ENCODE measurements at regions not wholly inside any gene's neighbourhood (a gene's known extent, or its start where the extent isn't known, plus 50 kb on each side); places are given as distances from the start of the nearest gene placed in this dataset.
"Not testable (repeated sequence)": the region's sequence is repeated elsewhere in the genome, so short reads cannot be mapped to it uniquely, and the experiment has no call there.

DNA sequence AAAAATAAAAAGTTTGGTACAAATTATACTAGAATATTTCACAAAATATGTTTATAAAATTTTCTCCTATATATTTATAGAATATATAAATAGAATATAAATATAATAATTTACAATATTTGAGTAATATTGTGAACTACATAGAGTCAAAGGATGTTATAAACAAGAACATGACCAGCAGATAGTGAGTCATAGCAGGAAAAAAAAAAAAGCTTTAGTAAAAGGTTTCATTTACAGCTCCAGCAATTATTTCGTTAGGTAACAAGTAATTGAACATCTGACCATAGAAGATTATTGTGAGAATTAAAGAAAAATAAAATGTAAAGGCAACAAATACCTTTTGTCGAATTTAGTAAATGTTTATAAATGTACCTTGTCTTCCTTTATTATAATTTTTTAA lies 864.1 kb downstream of the PCDH17 start:
- DNase-seq (ENCODE audit: low spot score): no peak

DNA sequence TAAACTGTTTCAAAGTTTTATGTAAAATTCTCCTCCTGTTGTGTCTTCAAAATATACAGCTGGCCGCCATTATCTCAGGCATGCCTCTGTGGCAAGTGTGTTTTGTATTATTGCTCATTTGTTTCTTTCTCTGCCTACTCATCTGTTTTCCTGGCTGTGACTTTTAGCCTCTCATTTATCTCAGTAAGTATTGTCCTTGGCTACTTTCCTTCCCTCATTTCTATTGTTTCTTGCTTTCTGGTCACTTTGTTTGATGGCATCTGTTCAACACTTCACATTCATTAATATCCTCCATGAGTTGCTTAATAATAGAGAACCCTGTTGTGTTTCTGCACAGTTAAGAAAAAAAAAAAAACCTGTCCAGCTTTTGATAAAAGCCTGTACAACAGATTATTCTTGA lies 869.4 kb downstream of the PCDH17 start:
- DNase-seq (ENCODE audit: low spot score): no peak

DNA sequence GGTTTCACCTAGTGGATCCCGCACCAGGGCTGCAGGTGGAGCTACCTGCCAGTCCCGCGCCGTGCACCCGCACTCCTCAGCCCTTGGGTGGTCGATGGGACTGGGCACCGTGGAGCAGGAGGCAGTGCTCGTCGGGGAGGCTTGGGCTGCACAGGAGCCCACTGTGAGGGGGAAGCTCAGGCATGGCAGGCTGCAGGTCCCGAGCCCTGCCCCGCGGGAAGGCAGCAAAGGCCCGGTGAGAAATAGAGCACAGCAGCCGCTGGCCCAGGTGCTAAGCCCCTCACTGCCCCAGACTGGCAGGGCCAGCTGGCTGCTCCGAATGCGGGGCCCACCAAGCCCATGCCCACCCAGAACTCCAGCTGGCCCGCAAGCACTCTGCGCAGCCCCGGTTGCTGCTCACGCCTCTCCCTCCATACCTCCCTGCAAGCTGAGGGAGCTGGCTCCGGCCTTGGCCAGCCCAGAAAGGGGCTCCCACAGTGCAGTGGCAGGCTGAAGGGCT lies 872.7 kb downstream of the PCDH17 start:
- not testable (repeated sequence) for DNase-seq (ENCODE audit: low spot score)

DNA sequence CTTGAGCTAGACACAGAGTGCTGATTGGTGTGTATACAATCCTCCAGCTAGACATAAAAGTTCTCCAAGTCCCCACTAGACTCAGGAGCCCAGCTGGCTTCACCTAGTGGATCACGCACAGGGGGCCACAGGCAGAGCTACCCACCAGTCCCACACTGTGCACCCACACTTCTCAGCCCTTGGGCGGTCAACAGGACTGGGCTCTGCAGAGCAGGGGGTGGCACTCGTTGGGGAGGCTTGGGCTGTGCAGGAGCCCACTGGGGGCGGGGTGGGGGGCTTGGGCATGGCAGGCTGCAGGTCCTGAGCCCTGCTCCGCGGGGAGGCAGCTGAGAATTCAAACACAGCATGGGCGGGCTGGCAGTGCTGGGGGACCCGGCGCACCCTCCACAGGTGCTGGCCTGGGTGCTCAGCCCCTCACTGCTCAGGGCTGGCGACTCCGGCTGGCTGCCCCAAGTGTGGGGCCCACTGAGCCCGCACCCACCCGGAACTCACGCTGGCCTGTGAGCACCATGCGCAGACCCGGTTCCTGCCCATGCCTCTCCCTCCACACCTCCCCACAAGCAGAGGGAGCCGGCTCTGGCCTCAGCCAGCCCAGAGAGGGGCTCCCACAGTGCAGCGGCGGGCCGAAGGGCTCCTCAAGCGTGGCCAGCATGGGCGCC lies 873.8 kb downstream of the PCDH17 start:
- DNase-seq (ENCODE audit: low spot score): not testable (repeated sequence)

DNA sequence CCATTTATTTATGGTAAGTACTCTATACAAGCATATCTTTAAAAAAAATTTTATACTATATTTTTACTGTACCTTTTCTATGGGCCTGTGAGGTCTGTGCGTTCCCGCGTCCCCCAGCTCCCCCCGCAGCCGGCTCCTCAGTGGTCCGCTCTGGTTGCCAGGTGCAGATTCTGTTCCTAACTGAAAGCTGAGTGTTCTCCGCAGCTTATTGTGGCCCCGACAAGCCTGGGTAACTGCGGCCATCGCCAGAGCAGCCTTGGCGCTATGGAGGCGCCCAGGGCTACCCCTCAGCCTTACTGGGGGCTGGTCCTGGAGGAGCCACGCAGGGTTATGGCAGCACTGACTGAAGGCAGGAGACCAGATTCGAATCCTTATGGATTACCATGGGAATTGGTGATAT lies 896.8 kb downstream of the PCDH17 start:
- DNase-seq (ENCODE audit: low spot score): no peak

DNA sequence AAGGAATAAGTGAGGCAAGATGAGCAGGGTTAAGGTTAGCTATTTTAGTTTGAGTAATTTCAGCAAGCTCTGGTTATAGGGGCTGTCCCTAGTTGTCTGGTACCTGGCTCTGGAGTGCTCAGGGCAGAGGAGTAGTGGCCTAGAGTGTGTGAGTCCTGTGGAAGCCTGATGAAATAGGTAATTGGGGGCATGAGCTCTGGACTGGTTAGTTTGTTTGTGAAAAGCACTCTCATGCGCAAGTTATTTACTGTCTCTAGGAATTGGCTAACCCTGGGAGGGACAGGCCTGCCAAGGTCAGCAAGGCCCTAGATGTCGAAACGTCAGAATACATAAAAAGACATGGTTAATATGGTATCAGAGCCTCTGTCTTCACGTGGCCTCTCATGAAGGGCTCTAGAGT lies 900.1 kb downstream of the PCDH17 start:
- DNase-seq (ENCODE audit: low spot score): no peak

DNA sequence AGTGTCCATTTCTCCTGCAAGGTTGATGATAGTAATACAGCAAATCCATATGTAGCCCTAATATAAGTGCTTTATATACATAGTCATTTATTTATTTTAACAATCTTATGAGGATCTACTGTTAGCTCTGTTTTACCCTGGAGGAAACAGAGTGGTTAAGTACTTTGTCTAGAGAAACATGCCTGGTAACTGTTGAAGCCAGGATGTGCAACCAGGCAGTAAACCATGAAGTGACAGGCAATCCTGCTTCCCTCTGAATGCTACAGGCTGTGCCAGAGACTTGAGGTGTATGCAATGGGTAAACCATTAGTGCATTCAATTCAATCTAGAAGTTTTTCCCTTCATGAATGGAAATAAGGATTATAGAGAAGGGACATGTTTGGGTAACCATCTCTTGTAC lies 911.0 kb downstream of the PCDH17 start:
- no peak for DNase-seq (ENCODE audit: low spot score)

DNA sequence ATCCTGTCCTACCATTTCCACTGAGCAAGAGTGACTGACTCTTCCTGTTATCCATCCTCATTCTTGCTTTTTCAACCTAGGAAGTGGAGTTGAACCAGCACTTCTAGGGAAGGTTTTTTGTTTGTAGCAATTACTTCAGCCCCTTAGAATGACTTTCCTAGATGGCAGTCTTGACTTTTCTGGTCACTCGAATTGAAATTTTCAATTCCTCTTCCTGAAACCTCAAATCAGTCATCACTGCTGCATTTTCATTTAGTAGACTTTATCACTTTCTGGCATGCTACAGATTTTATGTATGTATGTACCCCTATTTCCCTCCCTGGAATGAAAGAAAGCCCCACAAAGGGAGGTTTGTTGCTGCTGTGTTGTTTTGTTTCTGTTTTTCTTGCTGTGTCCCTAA lies 915.9 kb downstream of the PCDH17 start:
- DNase-seq (ENCODE audit: low spot score): no peak

DNA sequence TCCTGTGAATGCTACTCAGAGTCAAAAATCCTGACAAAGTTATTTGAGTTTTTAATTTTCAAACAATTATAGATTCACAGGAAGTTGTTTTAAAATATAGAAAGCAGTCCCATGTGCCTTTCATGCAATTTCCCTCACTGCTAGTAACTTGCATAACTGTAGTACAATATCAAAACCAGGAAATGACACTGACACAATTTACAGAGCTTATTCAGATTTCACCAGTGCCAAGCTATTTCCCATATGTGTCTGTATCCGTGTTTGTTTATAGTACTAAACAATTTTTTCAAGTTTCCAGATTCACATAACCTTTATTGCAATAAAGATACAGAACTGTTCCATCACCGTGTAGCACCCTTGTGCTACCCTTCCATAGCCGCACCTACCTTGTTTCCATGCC lies 934.6 kb downstream of the PCDH17 start:
- no peak for DNase-seq (ENCODE audit: low spot score)

DNA sequence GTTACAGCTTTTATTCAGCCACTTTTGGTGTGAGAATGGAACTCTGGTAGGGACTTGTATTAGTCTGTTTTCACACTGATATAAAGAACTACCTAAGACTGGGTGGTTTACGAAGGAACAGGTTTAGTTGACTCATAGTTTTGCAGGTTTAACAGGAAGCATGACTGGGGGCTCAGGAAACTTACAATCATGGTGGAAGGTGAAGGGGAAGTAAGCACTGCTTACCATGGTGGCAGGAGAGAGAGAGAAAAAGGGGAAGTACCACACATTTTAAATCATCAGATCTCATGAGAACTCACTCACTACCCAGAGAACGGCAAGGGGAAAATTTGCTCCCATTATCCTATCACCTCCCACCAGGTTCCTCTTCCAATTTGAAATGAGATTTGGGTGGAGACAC lies 942.2 kb downstream of the PCDH17 start:
- DNase-seq (ENCODE audit: low spot score): no peak

DNA sequence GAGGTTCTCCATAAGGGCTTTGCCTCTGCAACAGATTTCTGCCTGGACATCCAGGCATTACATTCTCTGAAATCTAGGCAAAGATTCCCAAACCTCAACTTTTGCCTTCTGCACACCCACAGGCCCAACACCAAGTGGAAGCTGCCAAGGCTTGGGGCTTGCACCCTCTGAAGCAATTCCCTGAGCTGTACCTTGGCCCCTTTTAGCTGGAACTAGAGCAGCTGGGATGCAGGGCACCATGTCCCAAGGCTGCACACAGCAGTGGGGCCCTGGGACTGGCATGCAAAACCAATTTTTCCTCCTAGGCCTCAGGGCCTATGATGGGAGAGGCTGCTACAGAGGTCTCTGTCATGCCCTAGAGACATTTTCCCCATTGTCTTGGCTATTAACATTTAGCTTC lies 943.2 kb downstream of the PCDH17 start:
- DNase-seq (ENCODE audit: low spot score): no peak

DNA sequence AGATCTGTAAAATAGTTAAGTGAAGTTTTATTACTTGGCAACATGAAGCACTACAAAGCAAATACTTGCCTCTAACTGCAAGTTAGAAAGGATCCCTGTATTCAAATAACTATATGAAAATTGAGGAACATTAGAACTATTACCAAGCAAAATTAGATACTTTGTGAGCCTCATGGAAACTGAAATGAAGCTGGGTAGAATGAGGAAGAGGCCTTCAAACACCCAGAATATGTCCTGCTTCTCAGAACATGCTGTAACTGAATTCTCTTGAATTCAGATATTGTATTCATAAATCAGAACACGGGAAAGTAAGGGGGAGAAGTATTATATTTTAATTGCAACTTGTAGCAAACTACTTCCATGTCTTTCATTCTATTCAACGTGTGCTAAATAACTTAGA lies 947.9 kb downstream of the PCDH17 start:
- DNase-seq (ENCODE audit: low spot score): no peak

DNA sequence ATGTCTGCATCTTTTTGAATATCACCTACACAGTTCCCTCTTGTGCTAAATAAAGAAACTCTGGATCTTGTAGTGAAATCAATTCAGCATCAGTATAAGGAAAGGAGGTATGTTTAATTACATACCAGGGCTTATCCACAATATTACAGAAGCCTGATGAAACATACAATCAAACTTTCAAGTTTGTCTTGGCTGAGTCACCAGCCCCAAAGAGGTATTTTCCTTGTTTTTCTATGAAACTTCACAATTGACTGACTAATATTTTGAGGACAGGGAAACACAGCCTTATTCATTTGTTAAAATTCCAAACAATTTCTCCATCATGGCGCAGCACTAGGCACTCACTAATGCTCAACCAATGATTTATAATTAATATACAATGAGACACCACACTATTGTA lies 952.4 kb downstream of the PCDH17 start:
- no peak for DNase-seq (ENCODE audit: low spot score)

DNA sequence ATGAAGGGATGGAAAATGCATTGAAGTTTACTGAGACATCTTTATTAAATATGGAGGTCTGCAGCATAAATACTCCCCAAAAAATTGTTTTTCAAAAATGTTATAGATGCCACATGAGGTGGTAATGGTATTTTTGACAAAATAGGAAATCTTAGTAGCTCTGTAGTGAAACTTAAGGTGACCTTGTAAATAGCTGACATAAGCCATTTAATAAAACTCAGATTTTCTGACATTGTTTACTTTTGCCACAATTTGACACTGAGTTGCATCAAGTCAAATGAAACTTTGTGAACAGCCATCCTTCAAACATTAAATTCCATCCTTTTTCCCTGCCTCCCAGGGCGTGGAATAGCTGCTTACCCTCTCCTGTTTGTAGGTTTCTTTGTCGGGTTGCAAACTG lies 953.1 kb downstream of the PCDH17 start:
- no peak for DNase-seq (ENCODE audit: low spot score)

DNA sequence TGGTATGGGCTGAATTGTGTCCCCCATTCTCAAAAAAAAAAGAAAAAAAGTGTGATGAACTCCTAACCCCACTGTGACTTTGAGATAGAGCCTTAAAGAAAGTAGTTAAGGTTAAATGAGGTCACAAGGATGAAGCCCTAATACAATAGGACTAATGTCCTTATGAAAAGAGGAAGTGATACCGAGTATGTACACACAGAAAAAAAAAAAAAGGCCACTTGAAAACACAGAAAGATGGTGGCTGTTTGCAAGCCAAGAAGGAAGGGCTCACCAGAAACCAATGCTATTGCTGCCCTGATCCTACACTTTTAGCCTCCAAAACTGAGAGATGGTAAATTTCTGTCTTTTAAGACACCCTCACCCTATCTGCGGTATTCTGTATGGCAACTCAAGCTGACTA lies 955.6 kb downstream of the PCDH17 start:
- no peak for DNase-seq (ENCODE audit: low spot score)

DNA sequence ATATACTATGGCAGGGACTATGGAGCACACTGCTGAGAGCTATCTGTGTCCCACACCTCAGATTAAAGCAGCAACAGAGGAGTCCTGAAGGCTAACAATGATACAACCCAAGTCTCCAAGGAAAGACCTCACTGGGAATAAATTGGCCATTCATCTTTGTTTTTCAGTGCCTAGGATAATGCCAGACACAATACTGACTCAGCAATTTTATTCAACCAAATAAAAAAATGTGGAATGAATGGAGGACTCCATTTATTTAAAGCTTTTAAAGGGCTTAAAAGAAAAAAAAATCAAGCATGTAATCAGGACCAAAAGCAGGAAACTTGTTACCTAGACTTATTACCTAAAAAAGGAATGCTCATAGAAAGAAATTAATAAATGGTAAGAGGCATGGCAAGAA lies 960.5 kb downstream of the PCDH17 start:
- no peak for DNase-seq (ENCODE audit: low spot score)

DNA sequence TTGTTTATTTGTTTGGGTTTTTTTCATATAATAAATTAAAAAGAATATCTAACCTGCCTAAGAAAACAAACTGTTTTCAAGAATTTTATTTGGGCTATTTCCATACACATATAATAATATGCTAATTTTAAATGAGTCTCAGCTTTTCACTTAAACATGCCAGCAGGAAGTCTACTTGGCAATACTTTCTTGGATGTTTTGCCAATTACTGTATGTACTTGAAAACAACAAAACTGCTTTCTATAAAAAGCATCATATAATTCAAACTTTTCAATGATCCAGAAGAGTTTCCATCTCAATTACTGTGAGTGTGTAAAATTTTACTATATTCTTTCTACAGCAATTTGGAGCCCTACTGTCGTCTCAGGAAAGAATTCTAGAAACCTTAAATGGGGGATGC lies 961.2 kb downstream of the PCDH17 start:
- DNase-seq (ENCODE audit: low spot score): no peak

DNA sequence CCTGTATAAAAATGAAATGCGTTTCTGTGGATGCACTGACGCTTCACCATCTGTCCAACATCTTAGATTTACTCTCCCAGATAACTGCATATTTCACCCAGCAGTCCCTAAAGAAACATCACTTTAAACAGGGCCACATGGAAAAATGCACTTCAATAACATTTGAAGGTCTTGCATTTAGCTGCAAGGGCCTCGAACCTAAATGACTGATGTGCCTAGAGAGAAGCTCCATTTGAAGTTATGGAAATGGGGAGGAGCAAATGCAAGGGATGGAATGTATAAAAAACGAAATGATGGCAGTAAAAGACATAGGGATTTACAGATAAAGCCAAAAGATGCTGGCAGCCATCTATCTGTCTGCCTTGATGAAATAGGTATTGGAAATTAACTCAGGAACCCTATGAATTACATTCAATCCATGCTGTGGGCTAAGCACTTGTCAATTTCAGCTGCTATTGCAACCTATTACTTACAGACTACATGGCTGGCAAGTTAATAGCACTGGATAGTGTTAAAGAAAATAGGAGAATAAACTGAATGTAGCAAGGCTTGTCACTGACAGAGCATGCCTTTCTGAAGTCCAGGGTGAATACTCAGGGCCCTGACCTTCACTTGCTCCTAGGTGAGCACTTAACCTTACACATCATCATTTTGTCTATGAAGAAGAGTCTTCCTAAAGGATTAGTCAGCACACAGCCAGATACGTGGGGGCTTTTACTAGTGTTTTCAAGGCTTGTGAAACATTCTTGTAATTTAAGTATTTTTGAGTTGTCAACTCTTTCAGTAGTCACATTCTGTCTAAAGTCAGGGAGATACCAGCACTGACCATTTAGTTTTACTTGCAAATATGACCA lies 963.4 kb downstream of the PCDH17 start:
- no peak for DNase-seq (ENCODE audit: low spot score)

DNA sequence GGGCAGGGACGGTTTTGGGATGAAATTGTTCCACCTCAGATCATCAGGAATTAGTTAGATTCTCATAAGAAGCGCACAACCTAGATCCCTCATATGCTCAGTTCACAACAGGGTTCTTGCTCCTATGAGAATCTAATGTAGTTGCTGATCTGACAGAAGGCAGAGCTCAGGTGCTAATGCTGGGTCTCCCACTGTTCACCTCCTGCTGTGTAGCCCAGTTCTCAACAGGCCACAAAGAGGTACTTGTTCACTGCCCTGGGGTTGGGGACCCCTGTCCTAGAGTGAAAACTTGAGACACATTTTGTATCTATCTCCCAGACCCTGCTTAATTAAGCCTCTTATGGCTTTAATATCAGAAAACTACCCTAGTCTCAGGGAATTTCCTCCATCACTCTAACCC lies 966.0 kb downstream of the PCDH17 start:
- DNase-seq (ENCODE audit: low spot score): no peak

DNA sequence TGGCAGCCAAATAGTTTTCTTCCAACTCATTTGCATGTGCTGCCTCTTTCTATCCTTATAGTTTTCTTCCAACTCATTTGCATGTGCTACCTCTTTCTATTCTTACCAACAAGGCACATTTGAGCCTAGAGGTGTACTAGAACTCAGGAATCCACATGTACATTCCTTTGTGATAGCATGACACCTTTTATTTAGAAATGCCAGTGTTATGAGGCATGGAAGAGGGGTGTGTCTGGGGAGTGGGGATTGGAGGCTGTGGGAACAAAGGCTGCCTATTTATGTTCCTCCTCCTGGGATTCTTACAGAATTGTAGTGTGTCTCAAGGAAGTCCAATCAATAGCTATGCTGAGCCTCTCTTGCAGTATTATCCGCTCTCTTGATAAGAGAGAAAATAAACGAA lies 966.7 kb downstream of the PCDH17 start:
- DNase-seq (ENCODE audit: low spot score): no peak

DNA sequence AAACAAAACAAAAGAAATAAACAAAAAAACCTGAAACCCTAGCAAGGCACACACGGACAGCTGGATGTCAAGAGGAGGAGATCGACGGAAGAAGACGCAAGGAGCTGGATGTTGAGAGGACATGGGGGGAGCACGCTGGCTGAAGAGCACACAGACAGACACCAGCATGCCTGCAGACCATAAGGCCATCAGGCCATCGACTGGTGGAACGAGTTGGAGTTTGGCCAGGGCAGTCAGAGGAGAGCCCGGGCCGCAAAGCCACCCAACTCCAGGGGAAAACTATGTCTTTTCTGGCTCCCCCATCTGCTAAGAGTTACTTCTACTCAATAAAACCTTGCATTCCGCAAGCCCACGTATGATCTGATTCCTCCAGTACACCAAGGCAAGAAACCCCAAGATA lies 979.6 kb downstream of the PCDH17 start:
- no peak for DNase-seq (ENCODE audit: low spot score)

DNA sequence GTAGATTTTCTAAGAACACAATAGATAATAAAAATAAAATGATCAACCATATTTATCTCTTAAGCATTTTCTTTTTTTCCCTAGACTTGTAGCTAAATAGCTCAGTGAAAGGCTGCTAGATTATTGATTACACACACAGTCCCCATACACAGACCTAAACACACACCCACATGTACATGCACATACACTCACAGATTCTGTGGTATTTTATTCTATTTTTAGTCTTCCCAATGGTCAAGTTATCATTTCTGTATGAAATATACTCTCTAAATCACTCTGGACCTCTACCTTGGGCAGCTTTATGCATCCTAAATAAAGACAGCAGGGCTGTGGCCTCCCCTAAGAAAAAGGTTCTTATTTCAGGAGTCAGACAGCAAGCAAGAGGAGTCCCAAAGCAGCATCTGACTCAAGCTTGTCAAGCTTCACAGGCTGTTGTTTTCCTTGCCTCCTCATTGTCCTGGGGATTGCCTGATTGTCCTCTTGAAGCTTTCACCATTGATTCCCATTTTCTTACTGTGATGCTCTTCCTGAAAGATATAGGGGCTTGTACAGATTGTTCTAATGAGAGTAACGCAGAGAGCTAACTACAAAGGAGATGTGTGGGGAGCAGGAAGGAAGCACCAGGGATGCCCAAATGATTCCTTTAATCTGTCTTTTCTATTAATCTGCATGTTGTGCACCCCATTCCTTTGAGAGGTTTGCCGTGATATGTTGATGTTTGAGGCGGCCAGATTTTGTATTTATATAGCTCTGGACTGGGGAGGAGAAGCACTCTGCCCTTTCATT lies 986.5 kb downstream of the PCDH17 start:
- DNase-seq (ENCODE audit: low spot score): no peak
